ENCODE measurements at regions not wholly inside any gene's neighbourhood (a gene's known extent, or its start where the extent isn't known, plus 50 kb on each side); places are given as distances from the start of the nearest gene placed in this dataset.

DNA sequence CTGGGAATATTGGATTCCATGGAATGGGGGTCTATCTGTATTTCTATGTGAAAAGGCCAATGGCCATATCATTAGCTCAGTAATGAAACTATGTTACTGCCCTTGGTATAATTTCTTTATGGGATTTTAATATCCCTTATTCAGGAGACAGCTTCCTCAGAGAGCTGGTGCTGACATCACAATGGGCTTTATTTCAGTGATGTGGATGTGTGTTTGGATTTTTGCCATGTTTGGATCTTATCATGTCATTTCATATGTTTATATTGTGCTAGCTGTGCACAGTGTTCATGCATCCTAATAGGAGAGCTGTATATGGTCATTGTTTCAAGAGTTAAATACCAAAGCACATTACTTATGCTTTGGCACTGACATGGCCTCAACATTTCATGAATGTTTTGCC, 806.1 kb upstream of the MAP3K7 start:
- TF ChIP-seq CTCF (conservative IDR thresholded peaks at IDR 0.05) (no peak), EZH2 (IDR thresholded peaks at IDR 0.05; ENCODE audit: low read depth) (no peak)
